Retina (tissue), 1 donor: ENCODE measurements at regions not wholly inside any gene's neighbourhood (a gene's known extent, or its start where the extent isn't known, plus 50 kb on each side); places are given as distances from the start of the nearest gene placed in this dataset.

Experiments
- DNase-seq: peaks from one replicate; pipeline ENCODE4 v3.0.0-alpha.2; 2016

- no peak for DNase-seq
Observed at GRCh38 chr22:47376901-47377505, 614.6 kb downstream of the TBC1D22A start.

DNA sequence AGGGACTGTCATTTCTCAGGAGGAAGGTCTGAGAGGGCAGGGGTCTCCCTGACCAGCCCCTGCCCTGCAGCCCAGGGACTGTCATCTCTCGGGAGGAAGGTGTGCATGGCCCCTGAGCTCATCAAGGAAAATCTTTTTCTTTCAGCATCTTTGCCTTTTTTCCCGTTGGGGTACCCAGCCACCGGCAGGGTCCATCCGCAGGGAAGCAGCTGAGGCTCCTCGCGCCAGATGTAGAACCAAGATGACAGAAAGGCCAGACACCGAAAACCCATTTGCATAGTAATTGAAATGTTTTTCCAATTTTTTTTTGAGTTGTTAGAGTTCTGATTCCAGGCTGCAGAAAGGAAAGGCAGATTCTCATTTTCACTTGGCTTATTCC is 613.9 kb downstream of the TBC1D22A start:
- no peak for DNase-seq

- no peak for DNase-seq
Observed at GRCh38 chr22:47375621-47376321, 613.3 kb downstream of the TBC1D22A start.

DNA sequence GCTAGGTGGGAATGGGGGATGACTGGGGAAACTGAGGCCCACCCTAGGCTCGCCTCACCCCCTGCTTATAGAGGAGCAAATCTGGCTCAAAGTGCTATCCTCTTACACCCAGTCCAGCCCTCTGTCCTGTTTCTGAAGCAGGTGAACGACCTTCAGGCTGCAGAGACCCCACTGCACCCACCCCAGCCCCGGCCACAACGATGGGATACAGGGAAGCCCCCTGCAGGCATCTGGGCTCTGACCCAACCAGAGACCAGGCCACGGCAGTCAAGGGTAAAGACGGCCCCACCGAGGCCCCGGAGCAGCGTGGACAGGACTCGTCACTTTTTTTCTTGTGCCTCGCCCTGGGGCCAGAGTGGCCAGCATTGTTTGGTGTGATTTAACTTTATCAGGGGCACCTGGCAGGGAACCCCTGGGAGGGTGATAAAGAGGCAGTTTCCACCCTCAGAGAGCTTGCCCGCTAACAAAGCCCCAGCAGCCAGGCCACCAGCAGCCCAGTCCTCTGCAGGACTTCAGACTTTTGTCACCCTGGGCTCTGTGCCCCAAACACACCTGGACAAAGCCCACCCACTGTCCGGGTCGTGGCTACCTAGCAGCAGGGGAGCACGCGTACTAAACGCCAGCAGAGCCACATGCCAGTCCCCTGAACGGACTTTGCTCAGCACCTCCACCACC is 612.6 kb downstream of the TBC1D22A start:
- DNase-seq = no peak

- DNase-seq = peak; percentile 9
Observed at GRCh38 chr22:47374273-47374771, 611.9 kb downstream of the TBC1D22A start.

GRCh38 chr22:47373648-47374272 is 611.3 kb downstream of the TBC1D22A start:
- no peak for DNase-seq

- DNase-seq = peak; percentile 2
Observed at GRCh38 chr22:47372596-47373385, 610.3 kb downstream of the TBC1D22A start.

GRCh38 chr22:47372111-47372581 is 609.7 kb downstream of the TBC1D22A start:
- peak; percentile 10 for DNase-seq

GRCh38 chr22:47371263-47372090 is 609.0 kb downstream of the TBC1D22A start:
- DNase-seq = peak; percentile 16

- DNase-seq = peak; percentile 1
Observed at GRCh38 chr22:47370448-47371262, 608.2 kb downstream of the TBC1D22A start.

GRCh38 chr22:47369431-47370015 is 607.1 kb downstream of the TBC1D22A start:
- peak; percentile 1 for DNase-seq

- DNase-seq = no peak
Observed at GRCh38 chr22:47369020-47369419, 606.6 kb downstream of the TBC1D22A start.

- DNase-seq = peak; percentile 2
Observed at GRCh38 chr22:47367993-47368945, 605.8 kb downstream of the TBC1D22A start.

DNA sequence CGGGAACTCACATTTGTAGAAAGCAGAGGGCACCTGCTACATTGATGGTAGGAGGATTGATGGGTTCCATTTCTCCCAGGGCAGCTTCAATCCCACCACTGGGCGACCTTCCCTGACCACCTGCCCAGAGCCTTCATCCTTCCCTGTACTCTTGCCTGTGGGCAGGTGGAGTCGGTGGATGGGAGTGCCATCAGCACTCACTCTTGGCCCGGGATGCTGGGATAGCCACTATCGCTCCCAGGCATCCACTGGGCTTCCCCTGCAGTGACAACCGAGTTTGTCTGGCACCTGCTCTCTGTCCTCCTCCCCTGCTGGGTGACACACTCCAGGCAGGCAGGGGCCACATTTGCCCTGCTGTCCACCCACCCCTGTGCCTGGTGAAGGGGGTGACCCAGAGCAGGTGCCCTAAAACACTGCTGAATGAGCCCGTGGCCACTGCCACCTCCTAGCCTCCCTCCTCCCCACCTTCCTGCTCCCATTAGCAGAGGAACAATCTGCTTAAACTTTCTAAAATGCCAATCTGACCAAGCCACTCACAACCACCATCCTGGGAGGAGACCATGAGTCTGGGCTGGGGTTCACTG is 604.7 kb downstream of the TBC1D22A start:
- DNase-seq = no peak

- peak; percentile 0 for DNase-seq
Observed at GRCh38 chr22:47366026-47366767, 603.7 kb downstream of the TBC1D22A start.

GRCh38 chr22:47361247-47361646 is 598.8 kb downstream of the TBC1D22A start:
- DNase-seq = no peak

DNA sequence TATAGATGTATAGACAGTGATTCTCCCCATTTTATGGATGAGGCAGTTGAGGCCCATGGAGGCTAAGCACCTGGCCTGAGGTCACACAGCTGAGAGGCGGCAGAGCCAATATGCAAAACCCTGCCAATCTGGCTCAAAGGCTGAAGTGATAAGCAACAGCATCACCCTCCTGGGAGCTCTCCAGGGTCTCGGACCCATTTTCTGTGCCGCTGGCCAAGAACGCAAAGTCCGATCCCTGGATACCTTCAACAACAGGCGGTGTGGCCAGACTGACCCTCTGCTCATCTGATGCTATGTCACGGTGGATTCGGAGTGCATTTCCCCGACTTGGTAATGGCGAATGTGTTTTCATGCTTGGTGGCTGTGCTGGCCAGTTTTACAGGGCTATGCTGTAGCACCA is 595.0 kb downstream of the TBC1D22A start:
- no peak for DNase-seq

GRCh38 chr22:47357086-47357485 is 594.6 kb downstream of the TBC1D22A start:
- DNase-seq = no peak
